DND-41 (cell line): ENCODE measurements at regions not wholly inside any gene's neighbourhood (a gene's known extent, or its start where the extent isn't known, plus 50 kb on each side); places are given as distances from the start of the nearest gene placed in this dataset.

Experiments
- EZH2 ChIP-seq: IDR thresholded peaks from 3 replicates; pipeline ENCODE4 v1.6.1; 2012; ENCODE audit warnings: borderline replicate concordance, low read depth, mild to moderate bottlenecking, moderate library complexity, low read length, inconsistent platforms; ENCODE audit not compliant: severe bottlenecking
- TF ChIP-seq, protein P1 (sequence below): IDR thresholded peaks from 2 replicates; pipeline ENCODE4 v1.5.1; 2012; ENCODE audit warnings: borderline replicate concordance, low read length, moderate library complexity, mild to moderate bottlenecking; ENCODE audit not compliant: poor library complexity, severe bottlenecking; ENCODE audit errors: extremely low read depth

DNA sequence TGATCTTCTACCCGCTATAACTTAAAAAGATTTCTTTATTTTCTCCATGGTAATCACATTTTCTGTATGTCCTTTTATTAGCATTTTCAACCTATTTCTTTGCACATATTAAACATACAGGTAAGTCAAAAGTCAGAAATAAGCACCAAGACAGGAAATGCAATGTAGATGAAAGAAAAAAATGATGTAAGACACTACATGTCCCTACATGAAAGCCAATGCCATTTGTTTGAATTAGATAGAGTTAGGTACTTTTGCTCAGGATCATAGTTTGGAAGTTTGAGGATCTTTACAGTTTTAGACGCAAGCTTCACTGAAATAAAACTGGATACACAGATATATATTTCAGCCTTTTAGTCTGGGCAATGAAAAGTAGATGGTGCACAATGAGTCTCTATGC is 453.1 kb upstream of the MEF2C start:
- TF ChIP-seq, protein P1, sequence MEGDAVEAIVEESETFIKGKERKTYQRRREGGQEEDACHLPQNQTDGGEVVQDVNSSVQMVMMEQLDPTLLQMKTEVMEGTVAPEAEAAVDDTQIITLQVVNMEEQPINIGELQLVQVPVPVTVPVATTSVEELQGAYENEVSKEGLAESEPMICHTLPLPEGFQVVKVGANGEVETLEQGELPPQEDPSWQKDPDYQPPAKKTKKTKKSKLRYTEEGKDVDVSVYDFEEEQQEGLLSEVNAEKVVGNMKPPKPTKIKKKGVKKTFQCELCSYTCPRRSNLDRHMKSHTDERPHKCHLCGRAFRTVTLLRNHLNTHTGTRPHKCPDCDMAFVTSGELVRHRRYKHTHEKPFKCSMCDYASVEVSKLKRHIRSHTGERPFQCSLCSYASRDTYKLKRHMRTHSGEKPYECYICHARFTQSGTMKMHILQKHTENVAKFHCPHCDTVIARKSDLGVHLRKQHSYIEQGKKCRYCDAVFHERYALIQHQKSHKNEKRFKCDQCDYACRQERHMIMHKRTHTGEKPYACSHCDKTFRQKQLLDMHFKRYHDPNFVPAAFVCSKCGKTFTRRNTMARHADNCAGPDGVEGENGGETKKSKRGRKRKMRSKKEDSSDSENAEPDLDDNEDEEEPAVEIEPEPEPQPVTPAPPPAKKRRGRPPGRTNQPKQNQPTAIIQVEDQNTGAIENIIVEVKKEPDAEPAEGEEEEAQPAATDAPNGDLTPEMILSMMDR: no peak
- TF ChIP-seq EZH2: no peak
